ENCODE measurements at regions not wholly inside any gene's neighbourhood (a gene's known extent, or its start where the extent isn't known, plus 50 kb on each side); places are given as distances from the start of the nearest gene placed in this dataset.

DNA sequence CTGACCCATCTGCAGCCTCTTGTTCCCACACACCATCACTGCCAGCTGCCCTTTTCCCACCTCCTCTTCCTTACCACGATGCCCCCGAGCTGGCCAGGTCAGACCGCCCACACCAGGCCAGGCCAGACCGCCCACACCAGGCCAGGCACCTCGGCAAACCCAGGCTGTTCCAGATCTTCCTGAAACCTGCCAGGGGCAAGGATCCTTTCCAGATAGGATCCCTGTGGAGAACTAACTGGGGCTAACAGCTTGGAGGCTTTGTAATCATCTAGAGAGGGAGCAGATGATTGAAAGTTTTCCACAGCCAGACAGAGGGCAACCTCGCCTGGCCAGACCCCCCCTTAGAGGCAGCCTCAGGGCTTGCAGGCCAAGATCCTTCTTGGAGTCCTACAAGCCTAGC lies 287.3 kb upstream of the TLE3 start:
- TF ChIP-seq, protein P1, sequence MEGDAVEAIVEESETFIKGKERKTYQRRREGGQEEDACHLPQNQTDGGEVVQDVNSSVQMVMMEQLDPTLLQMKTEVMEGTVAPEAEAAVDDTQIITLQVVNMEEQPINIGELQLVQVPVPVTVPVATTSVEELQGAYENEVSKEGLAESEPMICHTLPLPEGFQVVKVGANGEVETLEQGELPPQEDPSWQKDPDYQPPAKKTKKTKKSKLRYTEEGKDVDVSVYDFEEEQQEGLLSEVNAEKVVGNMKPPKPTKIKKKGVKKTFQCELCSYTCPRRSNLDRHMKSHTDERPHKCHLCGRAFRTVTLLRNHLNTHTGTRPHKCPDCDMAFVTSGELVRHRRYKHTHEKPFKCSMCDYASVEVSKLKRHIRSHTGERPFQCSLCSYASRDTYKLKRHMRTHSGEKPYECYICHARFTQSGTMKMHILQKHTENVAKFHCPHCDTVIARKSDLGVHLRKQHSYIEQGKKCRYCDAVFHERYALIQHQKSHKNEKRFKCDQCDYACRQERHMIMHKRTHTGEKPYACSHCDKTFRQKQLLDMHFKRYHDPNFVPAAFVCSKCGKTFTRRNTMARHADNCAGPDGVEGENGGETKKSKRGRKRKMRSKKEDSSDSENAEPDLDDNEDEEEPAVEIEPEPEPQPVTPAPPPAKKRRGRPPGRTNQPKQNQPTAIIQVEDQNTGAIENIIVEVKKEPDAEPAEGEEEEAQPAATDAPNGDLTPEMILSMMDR (IDR thresholded peaks at IDR 0.05; ENCODE audit: low read depth, low read length): no peak
- no peak overlapping the region for H3K4me3 ChIP-seq (ENCODE audit: low read depth, low read length)
- DNase-seq (ENCODE audit: low read depth, low spot score): no peak
- in situ Hi-C loops (cut with HindIII; ENCODE audit: low sequenced_read_pairs): no loop called here

- no peak for DNase-seq (ENCODE audit: low read depth, low spot score)
- TF ChIP-seq, protein P1 (IDR thresholded peaks at IDR 0.05; ENCODE audit: low read depth, low read length): no peak
- H3K4me3 ChIP-seq (ENCODE audit: low read depth, low read length): no peak overlapping the region
- in situ Hi-C loops (cut with HindIII; ENCODE audit: low sequenced_read_pairs): no loop called here
Observed at GRCh38 chr15:70383856-70384255, 286.1 kb upstream of the TLE3 start.

DNA sequence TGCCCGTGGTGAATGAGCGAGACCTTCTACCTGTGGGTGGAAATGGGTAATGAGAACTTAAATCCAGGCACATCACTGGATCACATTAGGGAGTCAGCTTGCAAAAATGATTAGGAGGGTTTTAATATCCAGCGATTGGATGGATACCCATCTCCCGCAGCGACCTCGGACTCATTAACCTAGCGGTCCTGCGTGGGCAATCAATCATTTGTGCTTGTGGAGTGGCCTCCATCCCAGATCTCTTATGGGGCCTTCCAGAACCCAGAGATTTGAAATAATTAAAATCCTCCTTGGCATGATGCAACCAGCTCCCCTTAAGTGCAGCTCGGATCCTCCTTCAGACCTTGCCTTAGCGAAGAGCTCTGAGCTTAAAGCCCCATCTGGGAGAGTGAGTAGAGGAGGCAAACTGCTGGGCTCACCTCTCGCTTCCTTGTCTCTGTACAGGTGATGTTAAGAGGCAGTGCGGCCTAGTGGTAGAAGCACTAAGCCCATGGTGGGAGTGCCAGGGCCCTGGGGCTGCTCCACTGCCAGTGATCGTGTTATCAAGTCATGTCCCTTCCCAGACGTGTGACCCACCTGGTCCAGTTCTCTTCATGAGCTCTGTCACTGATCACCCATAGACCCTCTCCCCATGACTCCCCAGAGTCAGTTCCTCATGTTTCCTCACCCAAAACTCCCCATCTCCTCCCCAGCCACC lies 285.2 kb upstream of the TLE3 start:
- no peak overlapping the region for H3K4me3 ChIP-seq (ENCODE audit: low read depth, low read length)
- in situ Hi-C loops (cut with HindIII; ENCODE audit: low sequenced_read_pairs): no loop called here
- TF ChIP-seq, protein P1 (IDR thresholded peaks at IDR 0.05; ENCODE audit: low read depth, low read length): no peak
- no peak for DNase-seq (ENCODE audit: low read depth, low spot score)

DNA sequence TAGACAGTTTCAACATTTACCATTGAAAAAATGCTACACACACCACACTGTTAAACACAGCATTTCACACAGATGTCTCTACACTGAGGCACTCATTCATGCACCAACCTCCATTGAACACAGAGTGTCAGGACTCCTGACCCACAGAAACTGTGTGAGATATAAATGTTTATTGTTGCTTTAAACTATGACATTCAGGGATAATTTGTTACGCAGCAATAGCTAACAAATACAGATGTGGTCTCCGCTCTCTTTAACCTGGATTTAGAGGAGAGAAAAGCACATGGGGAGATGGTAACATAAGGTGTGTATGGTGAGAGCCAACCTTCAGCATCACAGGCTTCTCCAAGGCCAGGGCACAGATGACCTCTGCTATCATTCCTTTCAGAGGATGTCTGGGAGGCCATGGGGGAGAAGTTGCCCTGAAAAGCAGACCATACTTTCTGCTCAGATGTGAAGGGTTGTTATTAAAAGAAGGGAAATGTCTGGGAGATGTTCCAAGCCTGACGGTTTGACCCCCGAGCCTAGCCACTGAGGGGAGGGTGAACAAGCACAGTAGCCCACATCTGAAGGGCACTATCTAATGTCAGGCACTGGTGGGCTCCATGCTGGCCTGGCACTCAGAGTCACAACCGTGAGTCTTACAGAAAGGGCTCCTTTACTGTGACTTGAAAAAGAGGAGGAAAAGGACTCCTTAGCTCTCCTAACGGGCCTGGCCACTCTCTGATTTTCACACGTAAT lies 284.5 kb upstream of the TLE3 start:
- in situ Hi-C loops (cut with HindIII; ENCODE audit: low sequenced_read_pairs): no loop called here
- TF ChIP-seq, protein P1 (IDR thresholded peaks at IDR 0.05; ENCODE audit: low read depth, low read length): no peak
- DNase-seq (ENCODE audit: low read depth, low spot score): no peak
- H3K4me3 ChIP-seq (ENCODE audit: low read depth, low read length): no peak overlapping the region

DNA sequence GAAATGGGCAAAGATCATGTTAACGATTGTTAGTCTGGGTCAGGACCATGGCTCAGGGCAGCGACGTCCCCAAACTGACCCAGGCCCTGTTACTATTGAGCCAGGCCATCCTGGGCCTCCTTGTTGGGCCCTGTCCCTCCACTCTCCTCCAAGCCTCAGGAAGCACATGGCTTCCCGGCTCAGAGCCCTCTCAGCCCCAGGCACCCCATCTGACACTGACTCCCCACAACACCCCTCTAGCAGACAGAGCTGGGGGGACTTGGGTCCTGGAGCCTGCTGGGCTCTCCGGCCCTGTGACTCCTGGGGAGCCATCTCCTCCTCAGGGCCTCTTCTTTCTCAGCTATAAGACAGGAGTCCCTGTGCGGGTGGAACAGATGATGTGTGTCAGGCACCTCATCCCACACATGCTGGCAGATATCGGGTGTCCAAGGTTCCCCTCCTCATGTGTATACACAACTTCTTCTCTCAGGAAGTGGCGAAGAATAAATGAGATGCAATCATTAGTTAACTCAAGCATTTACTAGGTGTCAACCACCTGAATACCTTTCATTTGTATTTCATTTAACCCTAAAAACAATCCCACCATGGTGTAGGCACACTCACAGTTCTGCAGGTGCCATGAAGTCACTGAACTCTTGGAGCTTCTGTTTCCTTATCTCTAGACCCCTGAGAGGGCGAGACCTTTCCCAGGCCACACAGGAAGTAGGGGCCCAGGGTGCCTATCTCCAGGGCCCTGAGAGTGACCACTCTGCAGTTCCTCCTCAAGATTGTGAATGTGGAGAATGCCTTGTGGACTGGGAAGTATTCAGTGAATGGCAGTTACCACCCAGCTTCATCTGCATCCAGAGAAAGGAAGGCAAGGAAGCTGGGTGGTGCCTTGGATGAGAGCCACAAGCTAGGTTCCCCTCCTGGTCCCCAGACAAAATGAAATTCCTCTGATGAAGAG lies 282.5 kb upstream of the TLE3 start:
- in situ Hi-C loops (cut with HindIII; ENCODE audit: low sequenced_read_pairs): no loop called here
- TF ChIP-seq, protein P1 (IDR thresholded peaks at IDR 0.05; ENCODE audit: low read depth, low read length): no peak
- no peak for DNase-seq (ENCODE audit: low read depth, low spot score)
- no peak overlapping the region for H3K4me3 ChIP-seq (ENCODE audit: low read depth, low read length)

- TF ChIP-seq, protein P1 (IDR thresholded peaks at IDR 0.05; ENCODE audit: low read depth, low read length): no peak
- in situ Hi-C loops (cut with HindIII; ENCODE audit: low sequenced_read_pairs): no loop called here
Observed at GRCh38 chr15:70379134-70379533, 281.4 kb upstream of the TLE3 start.

More at GRCh38 chr15:70379134-70379533, 281.4 kb upstream of the TLE3 start:
- no peak overlapping the region for H3K4me3 ChIP-seq (ENCODE audit: low read depth, low read length)
- no peak for DNase-seq (ENCODE audit: low read depth, low spot score)
